ENCODE measurements at regions not wholly inside any gene's neighbourhood (a gene's known extent, or its start where the extent isn't known, plus 50 kb on each side); places are given as distances from the start of the nearest gene placed in this dataset.

DNA sequence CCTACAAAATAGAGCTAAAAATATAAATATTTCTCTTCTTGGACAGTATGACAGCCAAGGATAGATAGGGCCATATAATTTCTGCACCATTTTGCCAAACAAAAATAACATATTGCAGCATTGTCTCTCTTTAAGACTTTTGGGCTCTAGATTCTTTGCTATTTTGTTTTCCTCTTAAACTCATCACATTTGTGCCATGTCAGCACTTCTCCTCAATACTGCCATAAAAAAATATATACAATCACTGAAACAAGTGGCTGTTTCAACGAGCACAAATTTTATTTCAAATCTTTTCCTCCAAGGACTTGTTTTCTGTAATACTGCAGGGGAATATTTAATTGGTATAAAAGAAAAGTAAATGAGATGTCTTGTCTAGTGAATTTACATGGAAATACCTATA, 1570.0 kb upstream of the NUDT12 start:
- Histone ChIP-seq H3K9me3 (no peaks in the 10 kb centered on the region), H3K27me3 (no peaks in the 10 kb centered on the region), H3K4me1 (ENCODE audit: control insufficient read depth in 1 of 2, insufficient read depth in 1 of 2, low read depth in 1 of 2, low read length in 1 of 2) (no peaks in the 10 kb centered on the region), H3K36me3 (no peaks in the 10 kb centered on the region), H3K4me3 (ENCODE audit: low read depth in 1 of 2, low read length in 1 of 2) (no peak overlapping the region), H3K27ac (no peak overlapping the region)
- TF ChIP-seq, protein P1, sequence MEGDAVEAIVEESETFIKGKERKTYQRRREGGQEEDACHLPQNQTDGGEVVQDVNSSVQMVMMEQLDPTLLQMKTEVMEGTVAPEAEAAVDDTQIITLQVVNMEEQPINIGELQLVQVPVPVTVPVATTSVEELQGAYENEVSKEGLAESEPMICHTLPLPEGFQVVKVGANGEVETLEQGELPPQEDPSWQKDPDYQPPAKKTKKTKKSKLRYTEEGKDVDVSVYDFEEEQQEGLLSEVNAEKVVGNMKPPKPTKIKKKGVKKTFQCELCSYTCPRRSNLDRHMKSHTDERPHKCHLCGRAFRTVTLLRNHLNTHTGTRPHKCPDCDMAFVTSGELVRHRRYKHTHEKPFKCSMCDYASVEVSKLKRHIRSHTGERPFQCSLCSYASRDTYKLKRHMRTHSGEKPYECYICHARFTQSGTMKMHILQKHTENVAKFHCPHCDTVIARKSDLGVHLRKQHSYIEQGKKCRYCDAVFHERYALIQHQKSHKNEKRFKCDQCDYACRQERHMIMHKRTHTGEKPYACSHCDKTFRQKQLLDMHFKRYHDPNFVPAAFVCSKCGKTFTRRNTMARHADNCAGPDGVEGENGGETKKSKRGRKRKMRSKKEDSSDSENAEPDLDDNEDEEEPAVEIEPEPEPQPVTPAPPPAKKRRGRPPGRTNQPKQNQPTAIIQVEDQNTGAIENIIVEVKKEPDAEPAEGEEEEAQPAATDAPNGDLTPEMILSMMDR (IDR thresholded peaks at IDR 0.05) = no peak

DNA sequence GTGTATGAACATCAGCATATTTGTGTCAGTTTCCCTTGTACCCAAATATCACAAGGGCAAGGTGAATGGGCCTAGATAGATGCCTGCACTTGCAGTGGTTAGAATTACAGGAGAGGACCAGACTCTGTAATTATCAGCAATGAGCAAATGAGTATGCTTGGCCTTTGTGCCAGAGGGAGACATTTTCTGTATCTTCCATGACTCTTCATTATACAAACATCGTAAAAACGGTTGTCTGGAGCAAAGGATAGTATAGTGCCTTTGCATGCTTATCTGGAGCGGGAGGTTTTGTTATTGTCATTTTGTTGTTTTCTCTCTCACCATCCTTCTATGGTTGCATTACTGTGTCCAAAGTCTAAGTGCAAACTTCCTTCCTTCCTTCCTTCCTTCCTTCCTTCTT, 1568.5 kb upstream of the NUDT12 start:
- H3K4me3 ChIP-seq (ENCODE audit: low read depth in 1 of 2, low read length in 1 of 2) = no peak overlapping the region
- H3K27ac ChIP-seq = no peak overlapping the region
- H3K27me3 ChIP-seq = no peaks in the 10 kb centered on the region
- TF ChIP-seq, protein P1 (IDR thresholded peaks at IDR 0.05) = no peak
- no peaks in the 10 kb centered on the region for H3K36me3 ChIP-seq
- no peaks in the 10 kb centered on the region for H3K4me1 ChIP-seq (ENCODE audit: control insufficient read depth in 1 of 2, insufficient read depth in 1 of 2, low read depth in 1 of 2, low read length in 1 of 2)
- peaks cover 2% of the 10 kb centered on the region for H3K9me3 ChIP-seq

DNA sequence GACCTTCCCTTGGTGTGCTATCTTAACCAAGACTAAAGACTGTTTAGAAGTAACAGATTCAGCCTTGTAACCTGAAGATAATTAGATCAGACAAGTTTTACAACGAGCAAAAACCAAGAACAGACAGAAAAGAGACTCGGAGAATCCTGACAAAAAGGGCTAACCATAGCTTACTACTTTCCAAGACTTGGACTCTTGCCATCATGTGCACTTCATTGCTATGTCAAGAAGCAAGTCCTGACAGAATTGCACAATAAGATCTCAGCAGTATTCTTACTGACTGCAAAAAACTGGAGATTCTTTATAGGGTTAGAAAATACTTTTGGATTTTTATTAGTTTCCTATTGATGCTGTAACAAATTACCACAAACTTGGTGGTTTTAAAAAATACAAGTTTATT, 1539.0 kb upstream of the NUDT12 start:
- no peaks in the 10 kb centered on the region for H3K4me1 ChIP-seq (ENCODE audit: control insufficient read depth in 1 of 2, insufficient read depth in 1 of 2, low read depth in 1 of 2, low read length in 1 of 2)
- H3K27ac ChIP-seq = no peak overlapping the region
- no peak overlapping the region for H3K4me3 ChIP-seq (ENCODE audit: low read depth in 1 of 2, low read length in 1 of 2)
- H3K36me3 ChIP-seq = no peaks in the 10 kb centered on the region
- TF ChIP-seq, protein P1 (IDR thresholded peaks at IDR 0.05) = no peak
- H3K9me3 ChIP-seq = no peaks in the 10 kb centered on the region
- no peaks in the 10 kb centered on the region for H3K27me3 ChIP-seq

DNA sequence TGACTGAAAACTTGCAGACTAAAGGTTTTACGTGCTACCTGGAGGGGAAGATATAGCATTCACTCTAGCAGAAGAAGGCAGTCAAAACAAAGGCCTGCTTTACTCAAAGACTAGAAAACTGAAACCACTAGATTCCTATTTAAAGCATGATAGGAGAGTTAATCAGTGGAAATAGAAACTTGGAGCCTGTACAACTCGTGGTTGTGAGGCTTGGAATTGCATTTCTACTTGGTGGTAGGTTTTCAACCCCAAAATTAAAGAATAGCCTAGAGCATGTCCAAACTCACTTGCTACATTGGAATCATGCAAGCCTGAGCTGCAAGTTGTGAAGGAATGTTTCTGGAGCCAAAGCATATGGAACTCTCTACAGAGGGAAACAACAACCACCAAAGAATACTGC, 1526.4 kb upstream of the NUDT12 start:
- Histone ChIP-seq H3K4me1 (ENCODE audit: control insufficient read depth in 1 of 2, insufficient read depth in 1 of 2, low read depth in 1 of 2, low read length in 1 of 2) (no peaks in the 10 kb centered on the region), H3K9me3 (no peaks in the 10 kb centered on the region), H3K27me3 (no peaks in the 10 kb centered on the region), H3K27ac (no peak overlapping the region), H3K36me3 (no peaks in the 10 kb centered on the region), H3K4me3 (ENCODE audit: low read depth in 1 of 2, low read length in 1 of 2) (no peak overlapping the region)
- TF ChIP-seq, protein P1 (IDR thresholded peaks at IDR 0.05) = no peak

DNA sequence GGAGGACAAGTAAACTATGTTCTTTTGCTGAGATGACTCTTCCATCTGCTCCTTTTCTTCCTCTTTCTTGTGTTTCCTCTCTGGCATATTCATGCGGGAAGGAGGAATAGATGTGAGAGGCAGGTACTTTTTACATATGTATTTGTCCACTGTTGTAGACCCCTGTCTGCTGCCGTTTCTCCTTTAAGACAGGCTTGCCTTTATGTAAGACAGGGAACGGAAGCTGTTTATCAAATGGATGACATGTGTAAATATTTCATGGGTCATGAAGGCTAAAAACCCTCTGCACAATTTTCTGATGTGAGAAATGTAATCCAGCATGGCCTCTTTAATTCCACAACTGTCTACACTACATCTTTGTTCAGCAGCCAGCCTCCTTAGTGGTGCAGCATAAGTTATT, 1525.5 kb upstream of the NUDT12 start:
- H3K36me3 ChIP-seq = no peaks in the 10 kb centered on the region
- H3K9me3 ChIP-seq = no peaks in the 10 kb centered on the region
- H3K27me3 ChIP-seq = no peaks in the 10 kb centered on the region
- no peak overlapping the region for H3K27ac ChIP-seq
- H3K4me3 ChIP-seq (ENCODE audit: low read depth in 1 of 2, low read length in 1 of 2) = no peak overlapping the region
- H3K4me1 ChIP-seq (ENCODE audit: control insufficient read depth in 1 of 2, insufficient read depth in 1 of 2, low read depth in 1 of 2, low read length in 1 of 2) = no peaks in the 10 kb centered on the region
- TF ChIP-seq, protein P1 (IDR thresholded peaks at IDR 0.05) = no peak

DNA sequence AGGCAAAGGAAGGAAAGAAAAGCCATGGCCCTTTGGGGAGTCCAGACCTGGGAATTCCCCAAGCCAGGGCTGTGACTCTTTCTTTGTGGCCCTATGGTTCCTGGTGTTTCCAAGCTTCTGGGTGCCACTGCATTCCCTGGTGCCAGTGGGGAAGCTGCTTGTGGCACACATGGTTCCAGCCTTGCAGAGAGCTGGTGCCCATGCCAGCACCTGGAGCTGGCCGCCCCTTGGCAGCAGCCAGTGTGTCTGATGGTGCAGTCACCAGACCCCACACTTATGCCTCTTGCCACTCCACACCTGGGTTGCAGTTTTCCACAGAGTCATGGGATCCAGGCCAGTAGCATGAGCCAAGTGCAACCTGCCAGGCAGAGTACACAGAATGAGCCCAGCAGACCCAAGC, 1495.3 kb upstream of the NUDT12 start:
- H3K4me1 ChIP-seq (ENCODE audit: control insufficient read depth in 1 of 2, insufficient read depth in 1 of 2, low read depth in 1 of 2, low read length in 1 of 2) = no peaks in the 10 kb centered on the region
- TF ChIP-seq, protein P1 (IDR thresholded peaks at IDR 0.05) = no peak
- no peaks in the 10 kb centered on the region for H3K27me3 ChIP-seq
- peaks cover 3% of the 10 kb centered on the region for H3K9me3 ChIP-seq
- no peaks in the 10 kb centered on the region for H3K36me3 ChIP-seq
- no peak overlapping the region for H3K4me3 ChIP-seq (ENCODE audit: low read depth in 1 of 2, low read length in 1 of 2)
- no peak overlapping the region for H3K27ac ChIP-seq

Data from neutrophil (primary cell).